Endothelial cell of umbilical vein (primary cell): ENCODE measurements at regions not wholly inside any gene's neighbourhood (a gene's known extent, or its start where the extent isn't known, plus 50 kb on each side); places are given as distances from the start of the nearest gene placed in this dataset.

Source experiments
- CTCF ChIP-seq, 2 donors: IDR thresholded peaks; 1 replicate in 1 of 2; 2 replicates in 1 of 2; pipeline ENCODE4 v1.5.1; 2011; ENCODE audit warnings: low read length in 2 of 2, mild to moderate bottlenecking in 2 of 2, moderate library complexity in 2 of 2, control low read depth in 1 of 2, inconsistent platforms in 1 of 2, low read depth in 1 of 2; ENCODE audit not compliant: insufficient read depth in 1 of 2; ENCODE audit errors: extremely low read depth in 1 of 2
- EZH2 ChIP-seq: IDR thresholded peaks from 2 replicates; pipeline ENCODE4 v1.6.1; 2012; ENCODE audit warnings: borderline replicate concordance, low read depth, mild to moderate bottlenecking, moderate library complexity, low read length, inconsistent platforms; ENCODE audit not compliant: severe bottlenecking
- JUN ChIP-seq: IDR thresholded peaks from 2 replicates; pipeline ENCODE4 v1.6.1; 2011; ENCODE audit warnings: borderline replicate concordance, low read depth; ENCODE audit not compliant: insufficient read length, insufficient read depth
- MAX ChIP-seq: IDR thresholded peaks from 2 replicates; pipeline ENCODE4 v1.6.1; 2011; ENCODE audit not compliant: insufficient read depth, insufficient read length
- POLR2A ChIP-seq: IDR thresholded peaks from 2 replicates; pipeline ENCODE4 v1.6.1; 2012; ENCODE audit warnings: low read depth, mild to moderate bottlenecking, control low read depth, low read length

GRCh38 chr3:82628385-82629014 lies 867.1 kb upstream of the GBE1 start:
- TF ChIP-seq CTCF (IDR thresholded peaks at IDR 0.05; ENCODE audit: extremely low read depth in 1 of 2, insufficient read depth in 1 of 2, low read depth in 1 of 2, low read length in 2 of 2) = no peak
- no peak for TF ChIP-seq POLR2A
- no peak for TF ChIP-seq EZH2
- TF ChIP-seq JUN = no peak
- TF ChIP-seq MAX = no peak
